Gastrocnemius medialis (tissue), 4 donors: ENCODE measurements at regions not wholly inside any gene's neighbourhood (a gene's known extent, or its start where the extent isn't known, plus 50 kb on each side); places are given as distances from the start of the nearest gene placed in this dataset.

Experiments used
- ATAC-seq, 2 donors: fragments of 150-250 bp; one replicate each; pipeline ENCODE4 v1.9.1; 2016
- DNase-seq, 2 donors: peaks; one replicate each; pipeline ENCODE4 v3.0.0-alpha.2; 2019
- H3K27ac ChIP-seq, 4 donors: fragments of 200-600 bp; sonication (generic); 1 replicate in 1 of 4; 2 replicates in 3 of 4; pipeline ENCODE4 v1.5.1; 2016 to 2018; ENCODE audit warnings: mild to moderate bottlenecking in 2 of 4, moderate library complexity in 1 of 4
- H3K27me3 ChIP-seq, 3 donors: fragments of 200-600 bp; sonication (generic) in 2 of 3; 1 replicate in 1 of 3; 2 replicates in 2 of 3; pipeline versions ENCODE4 v1.5.1 to v1.6.0; 2016 to 2019; ENCODE audit warnings: mild to moderate bottlenecking in 1 of 3, moderate library complexity in 1 of 3
- H3K36me3 ChIP-seq, 2 donors: fragments of 200-600 bp; sonication (generic) in 1 of 2; one replicate each; pipeline ENCODE4 v1.5.1; 2017 to 2018
- H3K4me1 ChIP-seq, 2 donors: fragments of 200-600 bp; sonication (generic) in 1 of 2; one replicate each; pipeline ENCODE4 v1.5.1; 2016 to 2017; ENCODE audit warnings: mild to moderate bottlenecking in 2 of 2
- H3K4me3 ChIP-seq, 4 donors: fragments of 200-600 bp; sonication (generic) in 3 of 4; 1 replicate in 1 of 4; 2 replicates in 3 of 4; pipeline ENCODE4 v1.5.1; 2016 to 2019; ENCODE audit warnings: mild to moderate bottlenecking in 2 of 4
- H3K9me3 ChIP-seq, 3 donors: fragments of 200-600 bp; sonication (generic) in 2 of 3; 1 replicate in 1 of 3; 2 replicates in 2 of 3; pipeline ENCODE4 v1.5.1; 2016 to 2019
- POLR2A ChIP-seq, 2 donors: fragments of 450-650 bp; IDR thresholded peaks; one replicate each; pipeline ENCODE4 v1.6.1; 2017; ENCODE audit warnings: antibody characterized with exemption in 2 of 2, mild to moderate bottlenecking in 2 of 2, moderate library complexity in 2 of 2
- in situ Hi-C, 4 donors: fragments of 200-750 bp; cut with MboI; loops; one replicate each; pipeline versions ENCODE4 v1.15.0 to v1.8.0; 2017; ENCODE audit warnings: low sequenced_read_pairs in 4 of 4
- intact Hi-C: fragments of 100-400 bp; cut with DNase I; formaldehyde crosslinking; loops from one replicate; pipeline ENCODE4 v1.15.1; 2023; ENCODE audit warnings: low total_unique reads
- TF ChIP-seq, protein P1 (sequence below), 5 experiments: fragments of 450-650 bp in 3 of 5; fragments of 200-600 bp in 2 of 5; sonication (generic) in 2 of 5; IDR thresholded peaks in 4 of 5; conservative IDR thresholded peaks in 1 of 5; 1 replicate in 4 of 5; 2 replicates in 1 of 5; pipeline ENCODE4 v1.5.1; 2016 to 2019; ENCODE audit warnings: antibody characterized with exemption in 5 of 5, mild to moderate bottlenecking in 3 of 5, moderate library complexity in 3 of 5

DNA sequence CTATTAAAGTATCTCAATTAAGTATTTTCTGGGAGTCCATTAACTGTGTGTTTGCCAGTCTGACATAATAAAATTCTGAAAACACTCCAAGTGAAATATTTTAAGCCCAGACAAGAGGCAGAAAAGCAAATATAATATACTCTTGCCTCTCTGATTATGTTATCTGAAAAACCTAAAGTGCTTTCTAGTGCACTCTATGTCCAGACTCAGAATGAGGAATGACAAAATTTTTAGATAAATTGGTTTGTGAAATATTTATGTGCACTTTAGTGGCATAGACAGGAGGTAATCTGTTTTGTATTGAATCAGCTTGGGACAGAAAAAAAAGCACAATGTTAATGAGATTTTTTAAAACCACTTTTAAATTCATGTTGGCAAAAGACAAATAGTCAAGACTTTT lies 508.2 kb upstream of the SUCLG2 start:
- Histone ChIP-seq H3K27me3 (no peaks in the 10 kb centered on the region), H3K4me3 (no peak overlapping the region), H3K36me3 (no peaks in the 10 kb centered on the region), H3K4me1 (no peaks in the 10 kb centered on the region), H3K9me3 (no peaks in the 10 kb centered on the region), H3K27ac (no peak overlapping the region)
- in situ Hi-C loops: no loop called here
- intact Hi-C loops: no loop called here
- ATAC-seq: no peak
- no peak for DNase-seq
- TF ChIP-seq POLR2A (IDR thresholded peaks at IDR 0.05): no peak
- TF ChIP-seq, protein P1, sequence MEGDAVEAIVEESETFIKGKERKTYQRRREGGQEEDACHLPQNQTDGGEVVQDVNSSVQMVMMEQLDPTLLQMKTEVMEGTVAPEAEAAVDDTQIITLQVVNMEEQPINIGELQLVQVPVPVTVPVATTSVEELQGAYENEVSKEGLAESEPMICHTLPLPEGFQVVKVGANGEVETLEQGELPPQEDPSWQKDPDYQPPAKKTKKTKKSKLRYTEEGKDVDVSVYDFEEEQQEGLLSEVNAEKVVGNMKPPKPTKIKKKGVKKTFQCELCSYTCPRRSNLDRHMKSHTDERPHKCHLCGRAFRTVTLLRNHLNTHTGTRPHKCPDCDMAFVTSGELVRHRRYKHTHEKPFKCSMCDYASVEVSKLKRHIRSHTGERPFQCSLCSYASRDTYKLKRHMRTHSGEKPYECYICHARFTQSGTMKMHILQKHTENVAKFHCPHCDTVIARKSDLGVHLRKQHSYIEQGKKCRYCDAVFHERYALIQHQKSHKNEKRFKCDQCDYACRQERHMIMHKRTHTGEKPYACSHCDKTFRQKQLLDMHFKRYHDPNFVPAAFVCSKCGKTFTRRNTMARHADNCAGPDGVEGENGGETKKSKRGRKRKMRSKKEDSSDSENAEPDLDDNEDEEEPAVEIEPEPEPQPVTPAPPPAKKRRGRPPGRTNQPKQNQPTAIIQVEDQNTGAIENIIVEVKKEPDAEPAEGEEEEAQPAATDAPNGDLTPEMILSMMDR (IDR thresholded peaks at IDR 0.05 in 4 of 5, conservative IDR thresholded peaks at IDR 0.05 in 1 of 5): no peak

DNA sequence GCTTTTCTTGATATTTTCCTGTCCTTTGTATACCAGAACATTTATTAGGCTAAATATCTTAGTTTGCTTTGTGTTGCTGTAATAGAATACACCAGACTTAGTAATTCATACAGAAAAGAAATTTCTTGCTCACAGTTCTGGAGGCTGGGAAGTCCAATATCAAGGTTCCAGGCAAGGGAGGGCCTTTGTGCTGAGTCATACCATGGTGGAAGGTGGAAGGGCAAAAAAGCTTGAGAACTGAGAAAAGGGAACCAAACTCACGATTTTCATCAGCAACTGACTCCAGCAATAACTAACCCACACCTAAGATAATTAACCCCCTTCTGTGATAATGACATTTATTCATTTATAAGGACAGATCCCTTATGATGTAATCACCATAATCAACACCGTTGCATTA lies 496.9 kb upstream of the SUCLG2 start:
- no peaks in the 10 kb centered on the region for H3K27me3 ChIP-seq
- DNase-seq (no peak), ATAC-seq (no peak)
- H3K36me3 ChIP-seq: no peaks in the 10 kb centered on the region
- H3K4me3 ChIP-seq: no peak overlapping the region
- no peak for TF ChIP-seq POLR2A (IDR thresholded peaks at IDR 0.05)
- TF ChIP-seq, protein P1 (IDR thresholded peaks at IDR 0.05 in 4 of 5, conservative IDR thresholded peaks at IDR 0.05 in 1 of 5): no peak
- intact Hi-C loops: no loop called here
- no peaks in the 10 kb centered on the region for H3K9me3 ChIP-seq
- H3K27ac ChIP-seq: no peak overlapping the region
- H3K4me1 ChIP-seq: no peaks in the 10 kb centered on the region
- in situ Hi-C loops: no loop called here

DNA sequence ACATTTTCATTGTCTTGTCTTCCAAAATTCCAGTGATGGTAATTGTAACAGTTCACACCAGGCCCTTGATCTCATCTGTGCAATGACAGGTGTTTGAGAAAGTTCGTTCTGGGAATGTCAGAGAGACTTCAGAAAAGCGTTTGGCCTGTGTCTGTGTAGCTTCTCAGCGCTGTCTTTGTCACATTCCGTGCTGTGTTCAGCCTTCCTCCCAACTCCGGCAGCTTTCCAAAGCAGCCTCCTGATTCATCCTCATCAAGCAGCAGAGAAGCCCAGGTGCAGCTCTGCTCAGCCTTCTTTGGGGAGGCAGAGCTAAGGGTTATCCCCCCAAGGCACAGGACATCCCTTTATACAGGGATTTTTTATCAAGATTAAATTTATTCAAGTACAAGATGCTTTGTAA lies 494.0 kb upstream of the SUCLG2 start:
- Histone ChIP-seq H3K27me3 (no peaks in the 10 kb centered on the region), H3K36me3 (no peaks in the 10 kb centered on the region), H3K4me3 (no peak overlapping the region), H3K4me1 (no peaks in the 10 kb centered on the region), H3K27ac (no peak overlapping the region), H3K9me3 (no peaks in the 10 kb centered on the region)
- intact Hi-C loops: no loop called here
- DNase-seq (no peak), ATAC-seq (no peak)
- in situ Hi-C loops: no loop called here
- no peak for TF ChIP-seq POLR2A (IDR thresholded peaks at IDR 0.05)
- TF ChIP-seq, protein P1 (IDR thresholded peaks at IDR 0.05 in 4 of 5, conservative IDR thresholded peaks at IDR 0.05 in 1 of 5): no peak

DNA sequence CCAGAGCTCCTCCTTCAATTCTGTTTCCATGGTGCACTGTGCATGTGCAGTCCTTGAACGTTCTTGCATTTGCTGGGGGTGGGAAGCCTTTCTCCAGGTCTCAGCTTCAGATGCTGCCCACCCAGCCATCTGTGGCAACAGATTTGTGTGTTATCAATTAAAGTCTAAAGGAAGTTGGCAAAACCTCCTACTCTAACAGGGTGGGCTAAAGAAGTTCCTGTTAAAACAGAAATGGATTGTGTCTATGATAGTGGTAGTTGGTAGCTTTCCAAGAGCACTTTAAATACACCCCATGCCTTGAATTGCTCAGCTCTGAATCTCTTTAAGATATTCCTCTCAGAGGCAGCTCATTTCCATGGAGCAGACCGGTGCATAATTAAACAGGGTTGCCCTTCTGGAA lies 488.0 kb upstream of the SUCLG2 start:
- ATAC-seq (no peak), DNase-seq (no peak)
- no peaks in the 10 kb centered on the region for H3K36me3 ChIP-seq
- no peaks in the 10 kb centered on the region for H3K9me3 ChIP-seq
- TF ChIP-seq POLR2A (IDR thresholded peaks at IDR 0.05): no peak
- TF ChIP-seq, protein P1 (IDR thresholded peaks at IDR 0.05 in 4 of 5, conservative IDR thresholded peaks at IDR 0.05 in 1 of 5): no peak
- no peak overlapping the region for H3K27ac ChIP-seq
- H3K4me1 ChIP-seq: no peaks in the 10 kb centered on the region
- in situ Hi-C loops (no loop called here), intact Hi-C loops (no loop called here)
- no peak overlapping the region for H3K4me3 ChIP-seq
- H3K27me3 ChIP-seq: no peaks in the 10 kb centered on the region

DNA sequence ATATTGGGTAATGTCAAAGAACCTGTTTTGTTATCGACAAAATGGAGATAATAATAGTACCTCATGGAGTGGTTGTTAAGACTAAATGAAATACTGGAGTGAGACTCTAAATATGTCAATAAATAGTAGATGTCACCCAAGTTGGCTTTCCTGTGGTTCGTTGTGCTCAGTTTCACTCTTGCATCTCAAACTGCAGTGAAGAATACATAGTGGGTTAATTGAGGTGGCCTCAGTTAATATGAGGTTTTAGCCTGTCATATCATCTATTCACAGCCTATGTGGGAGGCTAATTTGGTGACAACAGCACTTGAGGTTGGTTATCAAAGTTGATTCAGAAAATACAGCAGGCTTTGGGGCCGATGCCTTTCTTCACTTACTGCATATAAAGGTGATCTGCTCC lies 485.5 kb upstream of the SUCLG2 start:
- TF ChIP-seq POLR2A (IDR thresholded peaks at IDR 0.05): no peak
- TF ChIP-seq, protein P1 (IDR thresholded peaks at IDR 0.05 in 4 of 5, conservative IDR thresholded peaks at IDR 0.05 in 1 of 5): no peak
- intact Hi-C loops (no loop called here), in situ Hi-C loops (no loop called here)
- ATAC-seq (no peak), DNase-seq (no peak)
- Histone ChIP-seq H3K4me3 (no peak overlapping the region), H3K27me3 (no peaks in the 10 kb centered on the region), H3K27ac (no peak overlapping the region), H3K9me3 (no peaks in the 10 kb centered on the region), H3K36me3 (no peaks in the 10 kb centered on the region), H3K4me1 (no peaks in the 10 kb centered on the region)
